Endothelial cell of umbilical vein (primary cell): ENCODE measurements at regions not wholly inside any gene's neighbourhood (a gene's known extent, or its start where the extent isn't known, plus 50 kb on each side); places are given as distances from the start of the nearest gene placed in this dataset.

ENCODE experiments used
- BruUV-seq: library from RNA; stranded (reverse); fragments of 400-500 nt; replicated peaks from 2 replicates; lab custom pipeline; 2021; lab: Mats Ljungman, UMichigan
- CTCF ChIA-PET: fragments of 300-600, 350-600 bp; sonication (Branson Sonifier 250); formaldehyde crosslinking; loops from one replicate; lab custom pipeline; 2021; ENCODE audit warnings: antibody characterized with exemption, inconsistent platforms; lab: Charles Lee
- POLR2A ChIA-PET: fragments of 300-600, 350-600 bp; sonication (Branson Sonifier 250); formaldehyde crosslinking; loops from one replicate; lab custom pipeline; 2021; ENCODE audit warnings: antibody characterized with exemption, inconsistent platforms; lab: Charles Lee
- DNase-seq: peaks from one replicate; pipeline ENCODE4 v3.0.0-alpha.2; 2011; ENCODE audit warnings: low read depth, low spot score
- FAIRE-seq: peaks from 2 replicates; lab custom pipeline; 2011; peaks lifted over from hg19 to GRCh38; lab: Jason Lieb, UNC
- H2AFZ ChIP-seq: 2 replicates; pipeline ENCODE4 v1.6.0; 2012; ENCODE audit warnings: low read depth, low read length, control low read depth, inconsistent platforms
- H3K27ac ChIP-seq: 2 replicates; pipeline ENCODE4 v1.5.1; 2011; ENCODE audit warnings: low read depth, mild to moderate bottlenecking, control low read depth, low read length, moderate library complexity; ENCODE audit not compliant: insufficient read depth
- H3K27me3 ChIP-seq, 2 experiments: 2 replicates each; pipeline versions ENCODE4 v1.6.0 to v1.6.1; 2011; ENCODE audit warnings: low read length in 2 of 2, mixed read lengths in 1 of 2; ENCODE audit not compliant: control insufficient read depth in 2 of 2, insufficient read depth in 2 of 2
- H3K36me3 ChIP-seq, 2 experiments: 2 replicates in 1 of 2; 3 replicates in 1 of 2; pipeline ENCODE4 v1.5.1; 2011; ENCODE audit warnings: low read length in 2 of 2, mild to moderate bottlenecking in 1 of 2, moderate library complexity in 1 of 2; ENCODE audit not compliant: control insufficient read depth in 2 of 2, insufficient read depth in 2 of 2; ENCODE audit errors: extremely low read depth in 1 of 2
- H3K4me1 ChIP-seq: 3 replicates; pipeline ENCODE4 v1.5.1; 2011; ENCODE audit warnings: mild to moderate bottlenecking, low read length; ENCODE audit not compliant: control insufficient read depth, insufficient read depth; ENCODE audit errors: extremely low read depth
- H3K4me2 ChIP-seq: 2 replicates; pipeline ENCODE4 v1.6.1; 2011; ENCODE audit warnings: low read length, control low read depth, mixed read lengths; ENCODE audit not compliant: insufficient read depth
- H3K4me3 ChIP-seq, 3 experiments: fragments of 200-600 bp in 1 of 3; sonication (generic), shearing (Covaris generic) in 1 of 3; replicated peaks in 1 of 3; 2 replicates each; pipeline ENCODE4 v1.5.1; 2011 to 2016; ENCODE audit warnings: control low read depth in 3 of 3, low read length in 3 of 3, mild to moderate bottlenecking in 2 of 3, inconsistent platforms in 1 of 3, low read depth in 1 of 3, moderate library complexity in 1 of 3; ENCODE audit not compliant: insufficient read depth in 1 of 3
- H3K79me2 ChIP-seq: 2 replicates; pipeline ENCODE4 v1.6.0; 2012; ENCODE audit warnings: low read length, inconsistent platforms; ENCODE audit not compliant: control insufficient read depth, insufficient read depth
- H3K9ac ChIP-seq: replicated peaks from 2 replicates; pipeline ENCODE3; 2011; ENCODE audit warnings: low read length, control low read depth; ENCODE audit not compliant: insufficient read depth; ENCODE audit errors: extremely low read depth
- H3K9me1 ChIP-seq: replicated peaks from 3 replicates; pipeline ENCODE4 v1.6.0; 2011; ENCODE audit warnings: mild to moderate bottlenecking, low read length; ENCODE audit not compliant: control insufficient read depth, insufficient read depth; ENCODE audit errors: extremely low read depth
- H3K9me3 ChIP-seq: replicated peaks from 2 replicates; pipeline ENCODE4 v1.5.1; 2012; ENCODE audit warnings: low read length, inconsistent platforms; ENCODE audit not compliant: control insufficient read depth, insufficient read depth
- H4K20me1 ChIP-seq: replicated peaks from 2 replicates; pipeline ENCODE3; 2011; ENCODE audit warnings: mild to moderate bottlenecking, low read length; ENCODE audit not compliant: control insufficient read depth, insufficient read depth; ENCODE audit errors: extremely low read depth
- EZH2 ChIP-seq: IDR thresholded peaks from 2 replicates; pipeline ENCODE4 v1.6.1; 2012; ENCODE audit warnings: borderline replicate concordance, low read depth, mild to moderate bottlenecking, moderate library complexity, low read length, inconsistent platforms; ENCODE audit not compliant: severe bottlenecking
- FOS ChIP-seq: IDR thresholded peaks from 2 replicates; pipeline ENCODE4 v1.6.1; 2011; ENCODE audit warnings: mild to moderate bottlenecking, low read length, moderate library complexity, borderline replicate concordance; ENCODE audit not compliant: insufficient read depth
- GATA2 ChIP-seq: IDR thresholded peaks from 2 replicates; pipeline ENCODE4 v1.7.0; 2011; ENCODE audit warnings: low read depth, mild to moderate bottlenecking, moderate library complexity, mixed read lengths, low read length; ENCODE audit not compliant: insufficient read length, insufficient read depth
- JUN ChIP-seq: IDR thresholded peaks from 2 replicates; pipeline ENCODE4 v1.6.1; 2011; ENCODE audit warnings: borderline replicate concordance, low read depth; ENCODE audit not compliant: insufficient read length, insufficient read depth
- MYC ChIP-seq: IDR thresholded peaks from one replicate; pipeline ENCODE4 v1.6.1; 2011; ENCODE audit warnings: mild to moderate bottlenecking, low read depth, low read length
- POLR2A ChIP-seq: IDR thresholded peaks from 2 replicates; pipeline ENCODE4 v1.6.1; 2012; ENCODE audit warnings: low read depth, mild to moderate bottlenecking, control low read depth, low read length
- POLR2AphosphoS5 ChIP-seq: IDR thresholded peaks from 2 replicates; pipeline ENCODE4 v1.6.1; 2012; ENCODE audit warnings: low read depth, mild to moderate bottlenecking, control low read depth, low read length, moderate library complexity; ENCODE audit not compliant: insufficient read depth
- dilution Hi-C: fragments of 300-500 bp; cut with MboI; formaldehyde crosslinking; loops from one replicate; pipeline ENCODE4 v1.15.0; 2019; ENCODE audit warnings: low sequenced_read_pairs; ENCODE audit not compliant: extremely low pct_ligation_motif_present
- intact Hi-C: fragments of 100-400 bp; cut with micrococcal nuclease; formaldehyde crosslinking; loops from one replicate; pipeline ENCODE4 v1.10.0; 2022
- TF ChIP-seq, protein P1 (sequence below): IDR thresholded peaks from 2 replicates; pipeline ENCODE4 v1.6.1; 2011; ENCODE audit not compliant: insufficient read depth, insufficient read length
- TF ChIP-seq, protein P2 (sequence below), 2 donors: IDR thresholded peaks; 1 replicate in 1 of 2; 2 replicates in 1 of 2; pipeline ENCODE4 v1.5.1; 2011; ENCODE audit warnings: low read length in 2 of 2, mild to moderate bottlenecking in 2 of 2, moderate library complexity in 2 of 2, control low read depth in 1 of 2, inconsistent platforms in 1 of 2, low read depth in 1 of 2; ENCODE audit not compliant: insufficient read depth in 1 of 2; ENCODE audit errors: extremely low read depth in 1 of 2

DNA sequence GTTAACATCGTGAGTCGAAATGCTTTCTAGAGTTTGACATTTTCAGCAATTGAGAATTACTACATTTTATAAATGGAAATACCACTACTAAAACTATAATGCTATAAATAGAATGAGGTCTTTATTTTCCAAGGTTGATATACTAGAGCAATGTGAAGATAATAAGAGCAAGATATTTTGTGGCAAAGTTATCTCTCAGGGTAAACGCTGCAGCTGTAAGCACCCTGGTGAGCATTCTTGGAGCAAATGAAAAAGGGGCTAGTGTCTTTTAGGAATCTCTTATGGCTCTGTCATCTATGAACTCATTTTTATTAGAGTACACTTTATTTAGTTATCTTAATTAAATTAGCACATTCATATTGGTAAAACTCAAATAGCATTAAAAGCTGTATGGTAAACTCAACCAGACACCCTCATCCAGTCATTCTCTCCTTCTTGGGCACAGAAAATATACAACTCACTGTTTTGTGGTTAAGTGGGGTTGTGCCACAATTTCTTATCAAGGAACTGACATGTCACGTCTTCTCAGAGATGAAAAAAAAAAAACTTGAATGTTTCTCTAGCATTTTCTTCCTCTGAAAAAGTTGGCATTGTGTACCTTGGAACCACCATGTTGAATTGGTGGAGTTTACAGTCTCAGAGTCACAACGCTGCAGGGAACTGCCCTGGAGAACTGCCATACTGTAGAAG lies 289.5 kb upstream of the PFKP start:
- Histone ChIP-seq H3K4me3 (no peak overlapping the region), H3K27me3 (no peaks in the 10 kb centered on the region), H3K9ac (no peak overlapping the region), H3K79me2 (no peaks in the 10 kb centered on the region), H2AFZ (no peak overlapping the region), H4K20me1 (no peaks in the 10 kb centered on the region), H3K4me2 (no peak overlapping the region), H3K9me3 (peaks cover 8% of the 10 kb centered on the region), H3K9me1 (no peaks in the 10 kb centered on the region), H3K4me1 (no peaks in the 10 kb centered on the region), H3K36me3 (no peaks in the 10 kb centered on the region), H3K27ac (no peak overlapping the region)
- dilution Hi-C loops (no loop called here), intact Hi-C loops (no loop called here)
- no TSS peak for BruUV-seq
- no peak for FAIRE-seq
- DNase-seq = no peak
- ChIA-PET POLR2A (no interaction called here), CTCF (no interaction called here)
- TF ChIP-seq GATA2 = no peak

DNA sequence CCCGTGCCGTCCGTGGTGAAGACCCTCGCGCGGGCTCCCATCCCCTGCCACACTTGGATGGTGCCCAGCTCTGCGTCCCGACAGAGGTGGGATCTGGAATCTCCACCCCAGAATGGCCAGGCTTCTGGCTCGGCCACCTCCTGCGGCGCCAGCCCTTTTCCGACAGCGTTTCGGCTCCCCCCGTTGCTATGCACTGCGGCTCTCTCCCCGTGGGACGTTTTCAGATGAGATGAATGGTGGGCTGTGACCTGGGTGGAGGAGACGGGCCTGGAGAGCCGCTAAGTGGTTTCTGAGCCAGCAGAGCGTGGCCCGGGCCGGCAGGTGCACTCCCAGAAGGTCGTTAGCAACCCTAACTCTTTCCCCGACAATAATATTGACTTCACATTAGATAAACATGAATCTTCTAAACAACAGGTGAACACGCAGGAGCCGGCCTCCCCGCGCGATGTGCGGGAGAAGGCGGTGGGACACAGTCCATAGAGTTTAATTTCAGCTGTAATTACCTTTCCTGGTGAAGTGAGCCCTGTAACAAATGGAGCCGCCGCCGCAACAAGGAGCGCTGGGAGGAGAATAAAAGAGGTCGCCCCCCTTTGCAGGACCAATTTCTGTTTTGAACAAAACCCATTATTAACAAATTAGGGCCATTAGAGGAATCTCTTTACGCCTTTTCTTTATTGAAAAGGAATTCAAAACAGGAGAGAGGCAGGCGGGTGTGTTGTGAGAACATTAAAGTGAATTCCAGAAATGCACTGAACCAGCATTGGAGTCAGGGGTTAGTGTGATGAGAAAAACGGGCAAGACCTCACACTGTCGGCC lies 294.3 kb upstream of the PFKP start:
- Histone ChIP-seq H3K9me1 (no peaks in the 10 kb centered on the region), H3K4me1 (no peaks in the 10 kb centered on the region), H3K27me3 (no peaks in the 10 kb centered on the region), H3K4me3 (no peak overlapping the region), H4K20me1 (no peaks in the 10 kb centered on the region), H3K36me3 (no peaks in the 10 kb centered on the region), H3K9me3 (no peaks in the 10 kb centered on the region), H3K79me2 (no peaks in the 10 kb centered on the region), H3K4me2 (no peak overlapping the region), H3K27ac (no peak overlapping the region), H2AFZ (no peak overlapping the region), H3K9ac (no peak overlapping the region)
- TF ChIP-seq EZH2 (no peak), JUN (no peak), FOS (no peak), POLR2AphosphoS5 (no peak), MYC (no peak), GATA2 (no peak), POLR2A (no peak)
- TF ChIP-seq, protein P1, sequence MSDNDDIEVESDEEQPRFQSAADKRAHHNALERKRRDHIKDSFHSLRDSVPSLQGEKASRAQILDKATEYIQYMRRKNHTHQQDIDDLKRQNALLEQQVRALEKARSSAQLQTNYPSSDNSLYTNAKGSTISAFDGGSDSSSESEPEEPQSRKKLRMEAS = no peak
- TF ChIP-seq, protein P2, sequence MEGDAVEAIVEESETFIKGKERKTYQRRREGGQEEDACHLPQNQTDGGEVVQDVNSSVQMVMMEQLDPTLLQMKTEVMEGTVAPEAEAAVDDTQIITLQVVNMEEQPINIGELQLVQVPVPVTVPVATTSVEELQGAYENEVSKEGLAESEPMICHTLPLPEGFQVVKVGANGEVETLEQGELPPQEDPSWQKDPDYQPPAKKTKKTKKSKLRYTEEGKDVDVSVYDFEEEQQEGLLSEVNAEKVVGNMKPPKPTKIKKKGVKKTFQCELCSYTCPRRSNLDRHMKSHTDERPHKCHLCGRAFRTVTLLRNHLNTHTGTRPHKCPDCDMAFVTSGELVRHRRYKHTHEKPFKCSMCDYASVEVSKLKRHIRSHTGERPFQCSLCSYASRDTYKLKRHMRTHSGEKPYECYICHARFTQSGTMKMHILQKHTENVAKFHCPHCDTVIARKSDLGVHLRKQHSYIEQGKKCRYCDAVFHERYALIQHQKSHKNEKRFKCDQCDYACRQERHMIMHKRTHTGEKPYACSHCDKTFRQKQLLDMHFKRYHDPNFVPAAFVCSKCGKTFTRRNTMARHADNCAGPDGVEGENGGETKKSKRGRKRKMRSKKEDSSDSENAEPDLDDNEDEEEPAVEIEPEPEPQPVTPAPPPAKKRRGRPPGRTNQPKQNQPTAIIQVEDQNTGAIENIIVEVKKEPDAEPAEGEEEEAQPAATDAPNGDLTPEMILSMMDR (IDR thresholded peaks at IDR 0.05; ENCODE audit: extremely low read depth in 1 of 2, insufficient read depth in 1 of 2, low read depth in 1 of 2, low read length in 2 of 2) = no peak
- dilution Hi-C loops (no loop called here), intact Hi-C loops (no loop called here)
- ChIA-PET POLR2A (no interaction called here), CTCF (no interaction called here)
- no TSS peak for BruUV-seq
- no peak for FAIRE-seq
- DNase-seq = no peak
